Muscle of leg (tissue), 3 donors: ENCODE measurements at regions not wholly inside any gene's neighbourhood (a gene's known extent, or its start where the extent isn't known, plus 50 kb on each side); places are given as distances from the start of the nearest gene placed in this dataset.
A peak's percentile ranks its signal among the peaks of the same experiment; 100 is the strongest.
"Not testable (repeated sequence)": the region's sequence is repeated elsewhere in the genome, so short reads cannot be mapped to it uniquely, and the experiment has no call there.

ENCODE experiments used
- DNase-seq: peaks from one replicate; pipeline ENCODE4 v3.0.0; 2013
- H3K27ac ChIP-seq: one replicate; pipeline ENCODE4 v1.5.1; 2013; ENCODE audit warnings: mild to moderate bottlenecking, low read length, control low read depth
- H3K27me3 ChIP-seq: one replicate; pipeline ENCODE4 v1.6.1; 2013; ENCODE audit warnings: low read length; ENCODE audit not compliant: control insufficient read depth, insufficient read depth
- H3K36me3 ChIP-seq: one replicate; pipeline ENCODE4 v1.6.1; 2013; ENCODE audit warnings: low read length; ENCODE audit not compliant: control insufficient read depth, insufficient read depth
- H3K4me1 ChIP-seq: one replicate; pipeline ENCODE4 v1.6.1; 2013; ENCODE audit warnings: low read length; ENCODE audit not compliant: control insufficient read depth, insufficient read depth
- H3K4me3 ChIP-seq: one replicate; pipeline ENCODE4 v1.5.1; 2013; ENCODE audit warnings: low read length, control low read depth
- H3K9me3 ChIP-seq: replicated peaks from 2 replicates; pipeline ENCODE4 v1.6.1; 2013; ENCODE audit warnings: low read depth, low read length; ENCODE audit not compliant: control insufficient read depth
- WGBS: methylation state at CpG from one replicate; pipeline ENCODE4 v1.1.5; 2013; ENCODE audit warnings: missing lambda C conversion rate; ENCODE audit not compliant: insufficient coverage; 5-methylcytosine and 5-hydroxymethylcytosine counted together

DNA sequence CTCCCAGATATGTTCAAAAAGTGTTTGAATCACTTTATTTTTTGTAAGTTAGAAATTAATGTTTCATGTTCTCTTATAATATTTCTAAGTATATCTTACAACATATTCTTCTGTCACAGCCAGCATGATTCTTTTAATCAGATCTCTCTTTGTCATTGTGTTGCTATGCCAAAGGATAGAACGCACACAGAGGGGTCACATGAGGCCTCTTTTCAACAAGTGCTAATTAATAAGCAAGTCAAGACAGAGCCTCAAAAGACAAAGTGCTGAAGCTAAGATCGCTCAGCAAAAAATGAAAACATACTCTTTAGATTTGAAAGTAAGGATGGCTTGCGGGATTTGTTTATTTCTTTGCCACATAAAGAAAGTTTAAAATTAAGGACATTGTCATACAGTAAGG is 508.8 kb upstream of the PTCHD4 start:
- DNase-seq: no peak
- Histone ChIP-seq H3K36me3 (no peaks in the 10 kb centered on the region), H3K9me3 (no peaks in the 10 kb centered on the region), H3K4me3 (no peak overlapping the region), H3K4me1 (no peaks in the 10 kb centered on the region), H3K27me3 (no peaks in the 10 kb centered on the region), H3K27ac (no peak overlapping the region)
- no CpG with 5 or more reads among the region's 3 CpGs for WGBS

DNA sequence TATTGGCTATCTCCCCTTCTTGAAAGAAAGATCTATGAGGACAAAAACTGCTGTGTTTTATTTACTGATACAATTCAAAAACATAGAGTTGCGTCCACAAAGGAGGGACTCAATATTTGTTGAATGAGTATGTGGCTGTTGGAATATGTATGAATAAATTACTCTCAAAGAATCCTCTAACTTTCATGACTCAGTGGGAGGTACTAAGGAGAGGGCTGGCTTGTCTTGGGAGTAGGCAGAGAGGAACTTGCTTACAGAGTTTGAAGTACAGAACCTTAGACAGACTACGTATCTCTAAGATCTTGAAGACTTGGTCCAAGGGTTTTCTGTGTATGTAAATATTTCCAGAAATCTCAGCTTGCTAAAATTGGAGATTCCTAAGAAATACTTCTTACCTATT is 504.0 kb upstream of the PTCHD4 start:
- Histone ChIP-seq H3K9me3 (no peaks in the 10 kb centered on the region), H3K27ac (no peak overlapping the region), H3K36me3 (no peaks in the 10 kb centered on the region), H3K27me3 (no peaks in the 10 kb centered on the region), H3K4me1 (no peaks in the 10 kb centered on the region), H3K4me3 (no peak overlapping the region)
- WGBS: no CpG with 5 or more reads among the region's 2 CpGs
- DNase-seq: no peak

- no peak overlapping the region for H3K27ac ChIP-seq
Observed at GRCh38 chr6:48614326-48614725, 503.3 kb upstream of the PTCHD4 start.

DNA sequence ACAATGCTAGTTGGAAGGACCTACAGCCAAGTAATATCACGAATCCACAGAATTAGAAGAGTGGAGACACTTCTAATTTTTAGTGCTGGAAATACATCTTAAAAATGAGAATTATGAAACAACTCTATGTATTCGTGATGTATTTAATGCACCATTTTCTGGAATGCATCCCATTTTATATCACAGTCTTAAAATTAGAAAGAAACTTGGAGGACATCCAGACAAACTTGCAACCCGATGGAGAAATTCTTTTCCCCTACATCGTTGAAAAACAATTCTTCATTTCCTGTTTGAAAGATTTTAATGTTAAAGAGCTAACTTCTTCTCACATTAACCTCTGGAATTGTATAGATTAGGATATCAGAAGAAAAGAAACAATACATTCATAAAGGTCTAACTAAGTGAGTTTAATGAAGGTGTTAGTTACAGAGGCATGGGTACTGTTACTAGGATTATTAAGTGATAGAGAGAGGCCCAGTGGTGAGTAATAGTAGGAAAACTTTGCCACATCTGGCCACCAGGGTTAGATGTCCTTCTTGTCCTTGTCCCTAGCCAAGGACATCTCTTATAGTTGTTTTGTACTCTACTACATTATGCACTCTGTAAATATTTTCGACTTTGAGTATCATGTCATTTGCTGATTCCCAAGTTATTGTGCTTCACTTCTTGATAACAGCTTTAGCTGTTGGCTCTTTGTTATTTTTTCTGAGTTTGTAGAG is 502.4 kb upstream of the PTCHD4 start:
- DNase-seq: peak; percentile 18
- no CpG with 5 or more reads among the region's 5 CpGs for WGBS

More at GRCh38 chr6:48614326-48614725, 503.3 kb upstream of the PTCHD4 start:
- no peaks in the 10 kb centered on the region for H3K9me3 ChIP-seq
- no peaks in the 10 kb centered on the region for H3K4me1 ChIP-seq
- H3K36me3 ChIP-seq: no peaks in the 10 kb centered on the region
- 96% methylated on average over 4 of the region's 5 CpGs for WGBS
- DNase-seq: no peak
- no peak overlapping the region for H3K4me3 ChIP-seq
- H3K27me3 ChIP-seq: no peaks in the 10 kb centered on the region

GRCh38 chr6:48611332-48611731 is 500.3 kb upstream of the PTCHD4 start:
- H3K4me1 ChIP-seq: no peaks in the 10 kb centered on the region
- H3K4me3 ChIP-seq: no peak overlapping the region
- H3K27ac ChIP-seq: no peak overlapping the region
- 42% methylated on average over 2 of the region's 3 CpGs for WGBS
- H3K27me3 ChIP-seq: no peaks in the 10 kb centered on the region
- H3K36me3 ChIP-seq: no peaks in the 10 kb centered on the region
- DNase-seq: no peak
- H3K9me3 ChIP-seq: no peaks in the 10 kb centered on the region

More for the DNA sequence above, 502.4 kb upstream of the PTCHD4 start:
- H3K27ac ChIP-seq: no peak overlapping the region
- H3K4me1 ChIP-seq: no peaks in the 10 kb centered on the region
- H3K36me3 ChIP-seq: no peaks in the 10 kb centered on the region
- H3K4me3 ChIP-seq: no peak overlapping the region
- H3K27me3 ChIP-seq: no peaks in the 10 kb centered on the region
- no peaks in the 10 kb centered on the region for H3K9me3 ChIP-seq

DNA sequence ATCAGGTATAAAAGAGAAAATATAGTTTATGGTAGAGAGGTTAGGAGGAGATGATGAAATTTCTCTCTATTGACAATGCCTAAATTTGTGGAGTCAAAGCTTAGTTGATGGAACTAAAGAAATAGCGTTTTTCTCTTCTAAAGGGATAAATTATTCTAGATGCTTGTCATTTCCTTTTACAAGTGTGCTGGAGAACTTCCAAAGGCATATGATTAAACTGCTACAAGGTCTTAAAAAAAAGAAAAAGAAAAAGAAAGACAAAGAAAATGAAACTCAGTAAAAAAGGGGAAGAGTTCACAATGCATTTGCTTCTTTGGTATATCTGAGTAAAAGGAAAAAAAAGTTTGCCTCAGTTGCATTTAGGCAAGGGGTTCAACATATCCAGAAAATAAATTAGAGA is 499.8 kb upstream of the PTCHD4 start:
- Histone ChIP-seq H3K27ac (no peak overlapping the region), H3K4me1 (no peaks in the 10 kb centered on the region), H3K36me3 (no peaks in the 10 kb centered on the region), H3K4me3 (no peak overlapping the region), H3K9me3 (no peaks in the 10 kb centered on the region), H3K27me3 (no peaks in the 10 kb centered on the region)
- no peak for DNase-seq
- WGBS: no CpG with 5 or more reads among the region's 1 CpG

DNA sequence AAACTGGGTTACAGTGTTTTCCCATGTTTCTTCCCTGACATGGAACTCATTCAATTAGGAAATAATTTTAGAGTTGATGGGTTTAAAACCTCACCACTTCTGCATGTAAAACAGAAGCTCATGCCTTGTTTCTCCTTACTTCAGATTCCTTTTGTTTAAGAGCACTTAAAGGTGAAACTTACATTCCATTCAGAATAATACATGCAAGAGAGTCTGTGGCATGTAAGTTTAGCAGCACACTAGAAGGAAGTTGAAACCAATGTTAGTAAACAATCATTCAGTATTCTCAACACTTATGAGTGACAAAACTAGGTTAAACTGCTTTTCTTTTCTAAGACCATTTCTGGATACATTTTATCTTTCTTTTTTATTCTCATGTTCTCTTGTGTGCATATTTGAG is 495.6 kb upstream of the PTCHD4 start:
- H3K9me3 ChIP-seq: no peaks in the 10 kb centered on the region
- no peak overlapping the region for H3K27ac ChIP-seq
- H3K4me3 ChIP-seq: no peak overlapping the region
- no peaks in the 10 kb centered on the region for H3K36me3 ChIP-seq
- no peaks in the 10 kb centered on the region for H3K4me1 ChIP-seq
- H3K27me3 ChIP-seq: no peaks in the 10 kb centered on the region
- DNase-seq: no peak

DNA sequence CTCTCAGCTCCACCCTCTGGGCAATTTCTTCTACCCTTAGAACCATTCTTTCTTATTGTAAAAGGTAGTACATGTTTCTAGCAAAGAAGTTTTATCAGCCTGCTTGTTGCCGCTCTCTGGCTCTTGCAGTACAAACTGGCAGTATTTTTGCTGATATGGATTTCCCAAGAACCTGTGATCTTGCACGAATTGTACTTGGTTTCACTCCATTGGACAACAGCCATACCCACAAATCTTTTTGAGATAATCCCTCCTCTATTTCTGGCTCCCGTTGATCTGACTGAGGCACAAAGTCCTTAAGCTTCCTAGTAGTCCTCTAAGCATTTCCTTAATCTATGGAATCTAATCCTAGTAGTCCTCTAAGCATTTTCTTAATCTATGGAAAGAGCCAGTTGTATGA is 487.0 kb upstream of the PTCHD4 start:
- Histone ChIP-seq H3K36me3 (no peaks in the 10 kb centered on the region), H3K27me3 (no peaks in the 10 kb centered on the region), H3K4me1 (no peaks in the 10 kb centered on the region), H3K4me3 (no peak overlapping the region), H3K27ac (no peak overlapping the region), H3K9me3 (no peaks in the 10 kb centered on the region)
- WGBS: 60% methylated on average over 1 of the region's 3 CpGs
- no peak for DNase-seq

GRCh38 chr6:48596830-48597229 is 485.8 kb upstream of the PTCHD4 start:
- Histone ChIP-seq H3K9me3 (no peaks in the 10 kb centered on the region), H3K27me3 (no peaks in the 10 kb centered on the region)

DNA sequence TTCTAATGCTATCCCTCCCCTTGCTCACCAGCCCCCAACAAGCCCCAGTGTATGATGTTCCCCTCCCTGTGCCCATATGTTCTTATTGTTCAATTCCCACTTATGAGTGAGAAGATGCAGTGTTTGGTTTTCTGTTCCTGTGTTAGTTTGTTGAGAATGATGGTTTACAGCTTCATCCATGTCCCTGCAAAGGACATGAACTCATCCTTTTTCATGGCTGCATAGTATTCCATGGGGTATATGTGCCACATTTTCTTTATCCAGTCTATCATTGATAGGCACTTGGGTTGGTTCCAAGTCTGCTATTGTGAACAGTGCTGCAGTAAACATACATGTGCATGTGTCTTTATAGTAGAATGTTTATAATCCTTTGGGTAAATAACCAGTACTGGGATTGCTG is 480.2 kb upstream of the PTCHD4 start:
- not testable (repeated sequence) for H3K9me3 ChIP-seq, H3K27me3 ChIP-seq, H3K4me3 ChIP-seq, H3K36me3 ChIP-seq, H3K4me1 ChIP-seq, DNase-seq, H3K27ac ChIP-seq

More at GRCh38 chr6:48596830-48597229, 485.8 kb upstream of the PTCHD4 start:
- H3K4me1 ChIP-seq: no peaks in the 10 kb centered on the region
- no peak for DNase-seq
- H3K27ac ChIP-seq: no peak overlapping the region
- no peaks in the 10 kb centered on the region for H3K36me3 ChIP-seq
- no peak overlapping the region for H3K4me3 ChIP-seq

GRCh38 chr6:48584846-48585245 is 473.8 kb upstream of the PTCHD4 start:
- H3K4me3 ChIP-seq: no peak overlapping the region
- H3K4me1 ChIP-seq: no peaks in the 10 kb centered on the region
- no peak overlapping the region for H3K27ac ChIP-seq
- no peak for DNase-seq
- no CpG with 5 or more reads among the region's 1 CpG for WGBS
- H3K36me3 ChIP-seq: no peaks in the 10 kb centered on the region
- H3K9me3 ChIP-seq: no peaks in the 10 kb centered on the region
- H3K27me3 ChIP-seq: no peaks in the 10 kb centered on the region
